HG03039 (cell line): ENCODE measurements at regions not wholly inside any gene's neighbourhood (a gene's known extent, or its start where the extent isn't known, plus 50 kb on each side); places are given as distances from the start of the nearest gene placed in this dataset.

Experiments
- ATAC-seq: cut with Tn5 transposase; IDR thresholded peaks from one replicate; pipeline ENCODE4 v1.9.1; 2021; ENCODE audit warnings: mild to moderate bottlenecking, moderate library complexity; ENCODE audit not compliant: unreplicated experiment

- no peak for ATAC-seq
Observed at GRCh38 chr4:124333466-124333865, 379.1 kb downstream of the ANKRD50 start.

GRCh38 chr4:124334119-124334518 lies 378.4 kb downstream of the ANKRD50 start:
- no peak for ATAC-seq

- no peak for ATAC-seq
Observed at GRCh38 chr4:124337874-124338273, 374.7 kb downstream of the ANKRD50 start.

- ATAC-seq, result no peak
Observed at GRCh38 chr4:124343661-124344171, 368.8 kb downstream of the ANKRD50 start.

- ATAC-seq, result no peak
Observed at GRCh38 chr4:124372916-124373315, 339.6 kb downstream of the ANKRD50 start.

GRCh38 chr4:124386163-124386562 lies 326.4 kb downstream of the ANKRD50 start:
- ATAC-seq, result no peak

GRCh38 chr4:124386648-124387047 lies 325.9 kb downstream of the ANKRD50 start:
- no peak for ATAC-seq

GRCh38 chr4:124389591-124389990 lies 322.9 kb downstream of the ANKRD50 start:
- ATAC-seq, result no peak

- no peak for ATAC-seq
Observed at GRCh38 chr4:124390861-124391260, 321.7 kb downstream of the ANKRD50 start.

- ATAC-seq, result no peak
Observed at GRCh38 chr4:124396333-124396732, 316.2 kb downstream of the ANKRD50 start.

- no peak for ATAC-seq
Observed at GRCh38 chr4:124401606-124402005, 310.9 kb downstream of the ANKRD50 start.

- ATAC-seq, result no peak
Observed at GRCh38 chr4:124409044-124409443, 303.5 kb downstream of the ANKRD50 start.

- ATAC-seq, result no peak
Observed at GRCh38 chr4:124414276-124415040, 298.1 kb downstream of the ANKRD50 start.

- no peak for ATAC-seq
Observed at GRCh38 chr4:124415146-124415545, 297.4 kb downstream of the ANKRD50 start.

- no peak for ATAC-seq
Observed at GRCh38 chr4:124417371-124417770, 295.2 kb downstream of the ANKRD50 start.

- no peak for ATAC-seq
Observed at GRCh38 chr4:124420166-124420695, 292.3 kb downstream of the ANKRD50 start.

GRCh38 chr4:124423160-124423559 lies 289.4 kb downstream of the ANKRD50 start:
- ATAC-seq, result no peak

GRCh38 chr4:124426279-124426678 lies 286.3 kb downstream of the ANKRD50 start:
- no peak for ATAC-seq

- no peak for ATAC-seq
Observed at GRCh38 chr4:124427095-124427767, 285.3 kb downstream of the ANKRD50 start.

GRCh38 chr4:124428648-124429047 lies 283.9 kb downstream of the ANKRD50 start:
- ATAC-seq, result no peak

- no peak for ATAC-seq
Observed at GRCh38 chr4:124429746-124430250, 282.7 kb downstream of the ANKRD50 start.
